SH-SY5Y (cell line): ENCODE measurements at regions not wholly inside any gene's neighbourhood (a gene's known extent, or its start where the extent isn't known, plus 50 kb on each side); places are given as distances from the start of the nearest gene placed in this dataset.

Experiments
- GATA2 ChIP-seq: IDR thresholded peaks from 2 replicates; pipeline ENCODE4 v1.6.1; 2011; ENCODE audit warnings: mild to moderate bottlenecking, low read depth, low read length
- GATA3 ChIP-seq: IDR thresholded peaks from 2 replicates; pipeline ENCODE4 v1.6.1; 2011; ENCODE audit warnings: low read depth, mild to moderate bottlenecking, low read length, moderate library complexity

GRCh38 chr13:74388626-74389025 lies 254.4 kb upstream of the KLF12 start:
- TF ChIP-seq GATA3 (no peak), GATA2 (no peak)
